ENCODE measurements at regions not wholly inside any gene's neighbourhood (a gene's known extent, or its start where the extent isn't known, plus 50 kb on each side); places are given as distances from the start of the nearest gene placed in this dataset.
A peak's percentile ranks its signal among the peaks of the same experiment; 100 is the strongest.

DNA sequence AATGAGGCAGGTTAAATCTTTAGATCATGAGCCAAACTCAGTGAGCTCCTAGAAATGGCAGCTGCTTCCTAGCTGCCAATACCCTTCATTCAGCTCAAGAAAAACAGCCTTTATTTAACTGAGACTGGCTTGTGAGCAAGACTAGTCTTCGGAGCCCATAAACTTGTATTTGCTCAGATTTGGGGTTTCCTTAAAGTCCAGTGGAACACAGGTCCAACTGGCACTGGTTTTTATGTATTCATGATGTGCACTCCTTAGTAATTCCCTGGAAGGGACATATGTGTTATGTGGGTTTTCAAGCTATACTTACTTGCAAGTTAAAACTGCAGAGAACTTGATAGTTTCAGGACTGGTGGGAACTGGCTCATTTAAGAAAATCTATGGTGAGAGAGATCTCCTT is 380.1 kb upstream of the TMEM132C start:
- Mint-ChIP-seq H3K27me3 (ENCODE audit: low read depth) (no peaks in the 10 kb centered on the region), H3K4me3 (no peak overlapping the region), H3K27ac (no peak overlapping the region), H3K9me3 (no peaks in the 10 kb centered on the region), H3K4me1 (no peaks in the 10 kb centered on the region), H3K36me3 (no peaks in the 10 kb centered on the region)
- no peak for DNase-seq (ENCODE audit: low spot score in 2 of 2, unreplicated experiment in 2 of 2)
- TF ChIP-seq CTCF (IDR thresholded peaks at IDR 0.05; ENCODE audit: unreplicated experiment), result no peak

DNA sequence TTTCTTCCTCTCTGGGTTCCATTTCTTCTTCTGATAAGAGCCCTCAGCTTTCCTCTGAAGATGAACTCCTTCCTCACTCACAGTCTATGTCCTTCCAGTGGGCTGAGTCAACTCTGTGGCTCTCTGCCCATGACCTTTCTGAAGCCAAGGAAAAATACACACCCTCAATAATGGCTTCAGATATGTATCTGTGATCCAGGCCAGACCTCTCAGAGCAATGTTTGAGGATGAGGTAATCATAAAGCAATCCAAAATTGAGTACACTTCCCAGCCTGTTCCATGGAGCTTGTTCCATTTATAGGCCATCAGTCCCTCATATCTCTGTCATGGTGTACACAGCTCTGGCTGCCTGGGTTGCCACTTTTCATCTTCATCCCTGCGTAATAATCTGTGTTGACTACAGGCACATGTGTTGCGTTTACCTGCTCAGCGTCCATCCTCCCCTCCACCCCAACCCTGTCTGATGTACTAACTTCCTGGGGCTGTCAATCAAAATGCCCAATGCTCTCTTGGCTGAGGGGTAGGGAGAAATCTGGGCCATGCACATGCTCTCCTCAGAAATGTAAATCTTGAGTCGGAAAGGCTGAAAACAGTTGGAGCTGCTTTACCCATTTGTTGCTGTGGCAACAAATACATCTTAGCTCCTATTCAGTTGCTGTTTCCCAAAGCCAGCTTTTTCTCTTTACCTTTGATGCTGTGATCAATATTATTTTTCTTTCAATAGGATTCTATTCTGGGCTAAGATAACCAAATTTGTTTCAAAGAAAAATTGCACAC is 377.8 kb upstream of the TMEM132C start:
- TF ChIP-seq CTCF (IDR thresholded peaks at IDR 0.05; ENCODE audit: unreplicated experiment), result no peak
- H3K36me3 Mint-ChIP-seq, result no peaks in the 10 kb centered on the region
- H3K27ac Mint-ChIP-seq, result no peak overlapping the region
- no peak overlapping the region for H3K4me3 Mint-ChIP-seq
- H3K4me1 Mint-ChIP-seq, result no peaks in the 10 kb centered on the region
- H3K27me3 Mint-ChIP-seq (ENCODE audit: low read depth), result no peaks in the 10 kb centered on the region
- H3K9me3 Mint-ChIP-seq, result no peaks in the 10 kb centered on the region
- no peak for DNase-seq (ENCODE audit: low spot score in 2 of 2, unreplicated experiment in 2 of 2)

- Mint-ChIP-seq H3K36me3 (no peaks in the 10 kb centered on the region), H3K27ac (no peak overlapping the region), H3K4me1 (no peaks in the 10 kb centered on the region), H3K4me3 (no peak overlapping the region), H3K27me3 (ENCODE audit: low read depth) (no peaks in the 10 kb centered on the region), H3K9me3 (no peaks in the 10 kb centered on the region)
- no peak for DNase-seq (ENCODE audit: low spot score in 2 of 2, unreplicated experiment in 2 of 2)
- peak; percentile 35 for TF ChIP-seq CTCF (IDR thresholded peaks at IDR 0.05; ENCODE audit: unreplicated experiment)
Observed at GRCh38 chr12:127893895-127894609, 372.9 kb upstream of the TMEM132C start.

GRCh38 chr12:127896661-127897060 is 370.3 kb upstream of the TMEM132C start:
- no peaks in the 10 kb centered on the region for H3K4me1 Mint-ChIP-seq
- no peak for TF ChIP-seq CTCF (IDR thresholded peaks at IDR 0.05; ENCODE audit: unreplicated experiment)
- DNase-seq (ENCODE audit: low spot score in 2 of 2, unreplicated experiment in 2 of 2), result no peak
- no peaks in the 10 kb centered on the region for H3K9me3 Mint-ChIP-seq
- H3K4me3 Mint-ChIP-seq, result no peak overlapping the region
- H3K27ac Mint-ChIP-seq, result no peak overlapping the region
- H3K27me3 Mint-ChIP-seq (ENCODE audit: low read depth), result no peaks in the 10 kb centered on the region
- H3K36me3 Mint-ChIP-seq, result no peaks in the 10 kb centered on the region

DNA sequence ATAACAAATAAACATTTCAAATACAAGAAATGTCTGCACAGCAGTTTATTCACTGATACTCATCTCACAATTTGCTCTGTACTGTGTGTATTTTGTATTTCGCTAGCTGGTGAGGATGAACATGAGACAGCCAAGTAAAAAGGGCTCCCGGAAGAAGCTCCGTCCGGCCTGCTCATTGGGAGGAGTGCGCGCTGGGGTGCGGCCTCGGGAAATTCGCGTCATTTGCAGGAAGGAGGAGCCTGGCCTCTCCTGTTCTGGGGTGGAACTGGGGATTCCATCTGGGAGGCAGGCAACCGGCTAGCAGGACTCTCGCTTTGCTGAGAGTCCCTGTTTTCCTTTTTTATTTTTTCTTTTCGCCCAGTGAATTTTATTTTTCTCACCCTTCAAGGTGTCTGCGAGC is 368.4 kb upstream of the TMEM132C start:
- Mint-ChIP-seq H3K27me3 (ENCODE audit: low read depth) (no peaks in the 10 kb centered on the region), H3K36me3 (no peaks in the 10 kb centered on the region), H3K27ac (no peak overlapping the region), H3K9me3 (no peaks in the 10 kb centered on the region), H3K4me3 (no peak overlapping the region), H3K4me1 (peaks cover 16% of the 10 kb centered on the region)
- no peak for TF ChIP-seq CTCF (IDR thresholded peaks at IDR 0.05; ENCODE audit: unreplicated experiment)
- no peak for DNase-seq (ENCODE audit: low spot score in 2 of 2, unreplicated experiment in 2 of 2)

All from mesothelial cell of epicardium (in vitro differentiated cells).